ENCODE measurements at regions not wholly inside any gene's neighbourhood (a gene's known extent, or its start where the extent isn't known, plus 50 kb on each side); places are given as distances from the start of the nearest gene placed in this dataset.

- no peak overlapping the region for H3K4me3 ChIP-seq
- H3K9me3 ChIP-seq, result no peaks in the 10 kb centered on the region
- no peaks in the 10 kb centered on the region for H3K27me3 ChIP-seq
- no peak overlapping the region for H3K27ac ChIP-seq
- no peaks in the 10 kb centered on the region for H3K4me1 ChIP-seq (ENCODE audit: insufficient read depth)
- DNase-seq, result no peak
- intact Hi-C loops (cut with DNase I), result no loop called here
- no peaks in the 10 kb centered on the region for H3K36me3 ChIP-seq
- 9 to 19% (median 16%) methylated on average over 1 of the region's 1 CpG for WGBS, 3 donors
- no peak for TF ChIP-seq CTCF (IDR thresholded peaks at IDR 0.05)
Measured at GRCh38 chr11:37378958-37379357, 780.9 kb upstream of the RAG2 start.

GRCh38 chr11:37372667-37373066, 774.6 kb upstream of the RAG2 start:
- intact Hi-C loops (cut with DNase I), result no loop called here
- TF ChIP-seq POLR2A (IDR thresholded peaks at IDR 0.05) (no peak), EP300 (IDR thresholded peaks at IDR 0.05) (no peak), CTCF (IDR thresholded peaks at IDR 0.05) (no peak)
- no peak for DNase-seq
- H3K27me3 ChIP-seq, result no peaks in the 10 kb centered on the region
- H3K9me3 ChIP-seq, result no peaks in the 10 kb centered on the region
- H3K4me3 ChIP-seq, result no peak overlapping the region
- WGBS, 3 donors, result 89 to 93% (median 90%) methylated on average over 2 of the region's 2 CpGs
- no peaks in the 10 kb centered on the region for H3K4me1 ChIP-seq (ENCODE audit: insufficient read depth)
- H3K27ac ChIP-seq, result no peak overlapping the region
- H3K36me3 ChIP-seq, result no peaks in the 10 kb centered on the region

GRCh38 chr11:37371346-37371970, 773.4 kb upstream of the RAG2 start:
- TF ChIP-seq CTCF (IDR thresholded peaks at IDR 0.05) (no peak), EP300 (IDR thresholded peaks at IDR 0.05) (no peak), POLR2A (IDR thresholded peaks at IDR 0.05) (no peak)
- H3K36me3 ChIP-seq, result no peaks in the 10 kb centered on the region
- H3K4me1 ChIP-seq (ENCODE audit: insufficient read depth), result no peaks in the 10 kb centered on the region
- DNase-seq, result no peak
- H3K27me3 ChIP-seq, result no peaks in the 10 kb centered on the region
- H3K4me3 ChIP-seq, result no peak overlapping the region
- intact Hi-C loops (cut with DNase I), result no loop called here
- H3K27ac ChIP-seq, result no peak overlapping the region
- peaks cover 0 to 2% of the 10 kb centered on the region in 2 donors for H3K9me3 ChIP-seq

- Histone ChIP-seq H3K4me3 (no peak overlapping the region), H3K27me3 (no peaks in the 10 kb centered on the region), H3K36me3 (no peaks in the 10 kb centered on the region), H3K9me3 (peaks cover 0 to 2% of the 10 kb centered on the region in 2 donors), H3K27ac (no peak overlapping the region), H3K4me1 (ENCODE audit: insufficient read depth) (no peaks in the 10 kb centered on the region)
- TF ChIP-seq POLR2A (IDR thresholded peaks at IDR 0.05), result no peak
- no peak for TF ChIP-seq CTCF (IDR thresholded peaks at IDR 0.05)
- TF ChIP-seq EP300 (IDR thresholded peaks at IDR 0.05), result no peak
- intact Hi-C loops (cut with DNase I), result no loop called here
- WGBS, 3 donors, result 81 to 83% (median 83%) methylated on average over 2 of the region's 2 CpGs
- DNase-seq, result no peak
Measured at GRCh38 chr11:37370817-37371216, 772.8 kb upstream of the RAG2 start.

Data from ovary (tissue), 7 donors.